HEK293T (cell line): ENCODE measurements at regions not wholly inside any gene's neighbourhood (a gene's known extent, or its start where the extent isn't known, plus 50 kb on each side); places are given as distances from the start of the nearest gene placed in this dataset.

ENCODE experiments used
- CTCF ChIA-PET: fragments of 350-600 bp; formaldehyde crosslinking; extraction: SDS; loops from one replicate; lab custom pipeline; 2021; ENCODE audit warnings: antibody characterized with exemption, inconsistent platforms; lab: Yijun Ruan, JAX
- POLR2A ChIA-PET: fragments of 350-600 bp; formaldehyde crosslinking; extraction: SDS; loops from one replicate; lab custom pipeline; 2020; ENCODE audit warnings: antibody characterized with exemption, inconsistent platforms; lab: Yijun Ruan, JAX
- DNase-seq: peaks from one replicate; pipeline ENCODE4 v3.0.0; 2012; ENCODE audit warnings: mixed read lengths; ENCODE audit errors: extremely low spot score
- ARNT ChIP-seq: fragments of 450-650 bp; IDR thresholded peaks from 2 replicates; pipeline ENCODE4 v1.6.1; 2017; ENCODE audit warnings: mild to moderate bottlenecking
- BHLHE40 ChIP-seq: fragments of 450-650 bp; IDR thresholded peaks from 2 replicates; pipeline ENCODE4 v1.6.1; 2016; ENCODE audit warnings: mild to moderate bottlenecking, moderate library complexity, borderline replicate concordance
- CTBP1 ChIP-seq: fragments of 450-650 bp; IDR thresholded peaks from 2 replicates; pipeline ENCODE4 v1.6.1; 2016; ENCODE audit warnings: borderline replicate concordance
- ELF4 ChIP-seq: fragments of 450-650 bp; IDR thresholded peaks from 2 replicates; pipeline ENCODE4 v1.6.1; 2017; ENCODE audit warnings: antibody characterized with exemption
- FOXA1 ChIP-seq: fragments of 450-650 bp; IDR thresholded peaks from 2 replicates; pipeline ENCODE4 v1.6.1; 2016; ENCODE audit warnings: mild to moderate bottlenecking
- FOXK2 ChIP-seq: fragments of 450-650 bp; IDR thresholded peaks from 2 replicates; pipeline ENCODE4 v1.6.1; 2016; ENCODE audit warnings: mild to moderate bottlenecking
- FOXM1 ChIP-seq: fragments of 450-650 bp; IDR thresholded peaks from 2 replicates; pipeline ENCODE4 v1.6.1; 2017; ENCODE audit warnings: mild to moderate bottlenecking, borderline replicate concordance
- HDGF ChIP-seq: fragments of 450-650 bp; IDR thresholded peaks from 2 replicates; pipeline ENCODE4 v1.6.1; 2017; ENCODE audit warnings: antibody characterized with exemption, borderline replicate concordance
- L3MBTL2 ChIP-seq: fragments of 450-650 bp; conservative IDR thresholded peaks from 2 replicates; pipeline ENCODE4 v1.6.1; 2016; ENCODE audit warnings: mild to moderate bottlenecking
- LEF1 ChIP-seq: fragments of 450-650 bp; IDR thresholded peaks from 2 replicates; pipeline ENCODE4 v1.6.1; 2017; ENCODE audit warnings: mild to moderate bottlenecking, borderline replicate concordance
- NFRKB ChIP-seq: fragments of 450-650 bp; IDR thresholded peaks from 2 replicates; pipeline ENCODE4 v1.6.1; 2016; ENCODE audit warnings: mild to moderate bottlenecking, moderate library complexity
- SP1 ChIP-seq: fragments of 450-650 bp; IDR thresholded peaks from 2 replicates; pipeline ENCODE4 v1.6.1; 2017
- SUZ12 ChIP-seq: fragments of 450-650 bp; IDR thresholded peaks from 2 replicates; pipeline ENCODE4 v1.6.1; 2016; ENCODE audit warnings: mild to moderate bottlenecking
- TARDBP ChIP-seq: fragments of 450-650 bp; IDR thresholded peaks from 2 replicates; pipeline ENCODE4 v1.6.1; 2016
- ZNF384 ChIP-seq: fragments of 450-650 bp; IDR thresholded peaks from 2 replicates; pipeline ENCODE4 v1.6.1; 2016
- TF ChIP-seq, protein P1 (sequence below): fragments of 450-650 bp; IDR thresholded peaks from 2 replicates; pipeline ENCODE4 v1.6.1; 2016

DNA sequence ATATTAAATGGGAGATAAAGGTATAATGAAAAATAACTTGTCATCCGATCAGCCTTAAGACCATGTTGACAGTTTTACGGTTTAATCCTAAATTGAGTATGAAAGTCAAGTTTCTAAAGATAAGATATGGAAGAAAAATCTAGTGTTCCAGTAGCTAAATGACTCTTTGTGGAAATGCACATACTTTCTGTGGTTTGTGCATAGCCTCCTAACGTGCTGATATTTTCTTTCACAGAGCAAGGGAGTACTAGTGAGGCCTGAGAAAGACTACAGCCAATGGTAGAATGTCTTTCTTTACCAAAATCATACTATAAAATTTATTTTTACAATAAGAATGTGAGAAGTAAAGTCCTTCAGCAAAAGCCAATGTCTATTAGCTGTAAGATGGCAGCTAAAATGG is 430.6 kb upstream of the RGMA start:
- ChIA-PET CTCF (no interaction called here), POLR2A (no interaction called here)
- TF ChIP-seq ARNT (no peak), ZNF384 (no peak), LEF1 (no peak), SUZ12 (no peak), FOXK2 (no peak), ELF4 (no peak), L3MBTL2 (no peak), SP1 (no peak), FOXA1 (no peak), HDGF (no peak), TARDBP (no peak), CTBP1 (no peak), BHLHE40 (no peak), NFRKB (no peak)
- TF ChIP-seq, protein P1, sequence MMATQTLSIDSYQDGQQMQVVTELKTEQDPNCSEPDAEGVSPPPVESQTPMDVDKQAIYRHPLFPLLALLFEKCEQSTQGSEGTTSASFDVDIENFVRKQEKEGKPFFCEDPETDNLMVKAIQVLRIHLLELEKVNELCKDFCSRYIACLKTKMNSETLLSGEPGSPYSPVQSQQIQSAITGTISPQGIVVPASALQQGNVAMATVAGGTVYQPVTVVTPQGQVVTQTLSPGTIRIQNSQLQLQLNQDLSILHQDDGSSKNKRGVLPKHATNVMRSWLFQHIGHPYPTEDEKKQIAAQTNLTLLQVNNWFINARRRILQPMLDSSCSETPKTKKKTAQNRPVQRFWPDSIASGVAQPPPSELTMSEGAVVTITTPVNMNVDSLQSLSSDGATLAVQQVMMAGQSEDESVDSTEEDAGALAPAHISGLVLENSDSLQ = no peak
- DNase-seq = no peak

DNA sequence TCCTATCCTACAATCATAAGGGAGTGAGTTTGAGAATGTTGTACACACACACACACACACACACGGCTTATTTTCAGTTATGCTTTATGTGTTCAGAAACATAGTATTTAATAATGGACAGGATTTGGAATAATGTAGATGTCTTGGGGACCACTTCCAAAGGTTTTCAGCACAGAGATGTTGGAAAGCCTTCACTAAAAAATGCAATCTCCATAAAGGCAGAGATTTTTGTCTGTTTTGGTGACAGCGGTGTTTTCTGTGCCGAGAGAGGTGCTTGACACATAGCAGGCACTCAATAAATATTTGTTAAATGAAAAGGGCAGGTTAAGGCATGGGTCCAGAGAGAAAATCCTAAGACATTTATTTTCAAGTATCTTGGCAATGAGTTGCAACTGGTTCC is 428.2 kb upstream of the RGMA start:
- CTCF ChIA-PET = no interaction called here
- TF ChIP-seq ARNT = no peak
- TF ChIP-seq FOXK2 = no peak
- TF ChIP-seq, protein P1 = no peak
- no peak for TF ChIP-seq FOXA1
- TF ChIP-seq HDGF = no peak
- TF ChIP-seq TARDBP = no peak
- POLR2A ChIA-PET = no interaction called here
- no peak for DNase-seq

DNA sequence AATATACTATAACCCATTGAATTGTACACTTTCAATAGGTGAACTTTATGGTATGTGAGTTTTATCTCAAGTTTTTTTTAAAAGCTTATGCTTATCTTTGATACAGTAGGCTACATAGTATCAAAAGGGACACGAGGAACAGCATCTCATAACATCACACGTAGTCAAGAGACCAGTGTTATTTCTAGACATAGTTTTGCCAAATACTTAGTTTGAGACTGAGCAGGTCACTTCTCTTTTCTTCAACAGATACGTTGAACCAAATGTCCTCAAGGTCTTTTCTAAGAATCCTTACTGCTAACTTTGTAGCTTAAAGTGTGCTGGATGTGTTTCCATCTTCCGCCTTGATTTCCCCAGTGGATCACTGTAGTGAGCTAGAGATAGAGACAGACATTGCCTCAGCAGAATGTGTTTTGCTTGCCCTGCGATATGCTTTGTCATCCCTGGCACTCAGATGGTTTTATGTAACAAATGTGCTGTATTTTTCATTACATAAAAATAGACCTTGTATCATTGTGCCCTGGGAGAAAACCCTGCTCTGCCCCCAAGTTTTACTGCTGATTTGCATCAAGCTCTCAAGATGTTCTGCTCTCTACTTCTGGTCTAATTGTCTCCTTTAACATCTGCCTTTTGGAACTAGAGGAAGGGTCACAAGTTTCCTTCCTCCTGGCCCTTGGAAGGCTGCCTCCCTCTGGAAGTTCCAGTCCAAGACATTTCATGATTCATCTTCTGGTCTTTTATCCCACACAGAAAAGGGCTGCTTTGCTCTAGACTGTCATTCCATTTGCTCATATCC is 426.4 kb upstream of the RGMA start:
- ChIA-PET POLR2A (no interaction called here), CTCF (interaction anchor here (1.5 kb wide), 1 partner anchor 605 kb away, joined by 3 read pairs; no protein-coding TSS in a partner anchor)
- no peak for DNase-seq
- TF ChIP-seq HDGF = no peak
- no peak for TF ChIP-seq FOXA1
- TF ChIP-seq ARNT = no peak

DNA sequence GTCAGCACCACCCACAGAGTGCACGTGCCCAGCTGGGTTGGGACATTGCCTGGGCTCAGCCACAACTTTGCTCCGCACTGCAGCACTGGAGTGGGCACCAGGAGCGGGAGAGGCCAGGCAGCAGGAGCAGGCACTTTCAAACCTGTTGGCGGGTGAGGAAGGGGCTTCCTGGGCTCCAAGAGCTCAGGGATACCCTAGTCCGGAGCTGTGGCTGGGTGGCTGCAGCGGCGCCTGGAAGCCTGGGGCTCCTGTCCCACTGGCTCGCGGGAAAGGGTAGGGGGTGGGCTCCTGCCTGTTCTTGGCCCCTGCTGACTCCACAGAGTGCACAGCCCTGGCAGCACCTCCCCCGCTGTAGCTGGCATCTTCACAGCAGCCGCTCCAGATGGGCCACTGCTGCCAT is 417.6 kb upstream of the RGMA start:
- TF ChIP-seq LEF1 (no peak), NFRKB (no peak), FOXM1 (no peak), CTBP1 (no peak), SUZ12 (no peak), HDGF (no peak), FOXA1 (no peak), L3MBTL2 (no peak), ZNF384 (no peak), SP1 (no peak), TARDBP (no peak), ARNT (no peak)
- TF ChIP-seq, protein P1 = no peak
- ChIA-PET CTCF (no interaction called here), POLR2A (no interaction called here)
- DNase-seq = no peak

DNA sequence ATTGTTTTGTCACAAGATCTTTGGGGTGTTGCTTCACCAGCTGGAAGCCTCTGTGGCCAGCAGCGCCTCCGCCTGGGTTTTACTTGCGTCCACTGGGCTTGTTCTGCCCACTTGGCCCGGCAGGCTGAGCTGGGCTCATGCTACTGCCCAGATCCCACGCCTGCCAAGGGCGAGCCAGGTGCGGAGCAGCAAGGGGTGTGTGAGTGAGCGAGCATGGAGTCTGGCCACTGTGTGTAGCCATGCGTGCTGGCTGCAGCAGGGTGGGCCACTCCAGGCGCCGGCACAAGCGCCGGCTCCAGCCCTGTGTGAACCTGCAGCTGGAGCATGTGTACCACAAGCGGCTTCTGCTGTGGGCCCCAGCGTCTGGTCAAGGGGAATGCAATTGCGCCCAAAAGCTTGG is 416.5 kb upstream of the RGMA start:
- ChIA-PET CTCF (no interaction called here), POLR2A (no interaction called here)
- TF ChIP-seq SUZ12 = no peak
- TF ChIP-seq NFRKB = no peak
- TF ChIP-seq FOXM1 = no peak
- TF ChIP-seq FOXK2 = no peak
- TF ChIP-seq ELF4 = no peak
- TF ChIP-seq HDGF = no peak
- no peak for TF ChIP-seq LEF1
- TF ChIP-seq ARNT = no peak
- TF ChIP-seq, protein P1 = no peak
- TF ChIP-seq TARDBP = no peak
- no peak for TF ChIP-seq CTBP1
- TF ChIP-seq ZNF384 = no peak
- no peak for TF ChIP-seq FOXA1
- DNase-seq = no peak

DNA sequence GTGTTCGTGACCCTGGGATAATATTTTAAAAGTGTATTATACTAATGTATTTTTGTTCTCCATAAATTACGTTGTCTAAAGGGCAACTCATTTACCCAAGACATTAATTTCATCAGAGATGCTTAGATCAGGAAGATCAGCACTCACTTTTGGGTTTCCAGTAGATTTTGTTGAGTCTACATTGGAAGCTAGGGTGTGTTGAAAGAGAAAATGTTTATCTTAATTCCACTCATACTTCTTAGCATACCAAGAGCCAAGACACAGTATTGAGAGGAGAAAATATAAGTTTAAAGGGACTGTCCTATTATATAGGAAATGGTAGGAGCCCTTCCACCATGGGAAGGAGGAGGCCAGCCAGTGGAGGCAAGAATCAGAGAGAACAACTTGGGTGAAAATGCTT is 412.9 kb upstream of the RGMA start:
- ChIA-PET CTCF (no interaction called here), POLR2A (no interaction called here)
- DNase-seq = no peak
- TF ChIP-seq SUZ12 (no peak), FOXK2 (no peak), CTBP1 (no peak), NFRKB (no peak), HDGF (no peak), BHLHE40 (no peak), FOXA1 (no peak), L3MBTL2 (no peak), FOXM1 (no peak), ELF4 (no peak), ARNT (no peak), TARDBP (no peak), LEF1 (no peak), ZNF384 (no peak), SP1 (no peak)
- TF ChIP-seq, protein P1 = no peak
